HG03097 (cell line): ENCODE measurements at regions not wholly inside any gene's neighbourhood (a gene's known extent, or its start where the extent isn't known, plus 50 kb on each side); places are given as distances from the start of the nearest gene placed in this dataset.
"Not testable (repeated sequence)": the region's sequence is repeated elsewhere in the genome, so short reads cannot be mapped to it uniquely, and the experiment has no call there.

Source experiments
- ATAC-seq: cut with Tn5 transposase; IDR thresholded peaks from one replicate; pipeline ENCODE4 v1.9.1; 2021; ENCODE audit not compliant: unreplicated experiment, low FRiP score

GRCh38 chr10:8638088-8638672, 583.7 kb downstream of the GATA3 start:
- ATAC-seq = no peak

- no peak for ATAC-seq
Observed at GRCh38 chr10:8639486-8640185, 585.1 kb downstream of the GATA3 start.

GRCh38 chr10:8640301-8640700, 585.8 kb downstream of the GATA3 start:
- ATAC-seq = no peak

- ATAC-seq = no peak
Observed at GRCh38 chr10:8640878-8641277, 586.4 kb downstream of the GATA3 start.

- ATAC-seq = no peak
Observed at GRCh38 chr10:8656261-8656660, 601.8 kb downstream of the GATA3 start.

GRCh38 chr10:8659982-8660381, 605.5 kb downstream of the GATA3 start:
- ATAC-seq = no peak

- ATAC-seq = no peak
Observed at GRCh38 chr10:8661886-8662285, 607.4 kb downstream of the GATA3 start.

GRCh38 chr10:8663131-8663530, 608.6 kb downstream of the GATA3 start:
- ATAC-seq = no peak

GRCh38 chr10:8665322-8665721, 610.8 kb downstream of the GATA3 start:
- no peak for ATAC-seq

- no peak for ATAC-seq
Observed at GRCh38 chr10:8670461-8670860, 616.0 kb downstream of the GATA3 start.

- no peak for ATAC-seq
Observed at GRCh38 chr10:8674230-8674629, 619.7 kb downstream of the GATA3 start.

GRCh38 chr10:8677642-8678041, 623.2 kb downstream of the GATA3 start:
- ATAC-seq = no peak

- ATAC-seq = not testable (repeated sequence)
Observed at GRCh38 chr10:8684916-8685315, 630.4 kb downstream of the GATA3 start.

- ATAC-seq = no peak
Observed at GRCh38 chr10:8688881-8689280, 634.4 kb downstream of the GATA3 start.

- ATAC-seq = no peak
Observed at GRCh38 chr10:8691498-8692017, 637.1 kb downstream of the GATA3 start.

- ATAC-seq = not testable (repeated sequence)
Observed at GRCh38 chr10:8693635-8694034, 639.1 kb downstream of the GATA3 start.

GRCh38 chr10:8696746-8697145, 642.3 kb downstream of the GATA3 start:
- no peak for ATAC-seq

- ATAC-seq = no peak
Observed at GRCh38 chr10:8700689-8701088, 646.2 kb downstream of the GATA3 start.

- ATAC-seq = no peak
Observed at GRCh38 chr10:8702181-8702580, 647.7 kb downstream of the GATA3 start.

- no peak for ATAC-seq
Observed at GRCh38 chr10:8705415-8705814, 650.9 kb downstream of the GATA3 start.

GRCh38 chr10:8712656-8713055, 658.2 kb downstream of the GATA3 start:
- ATAC-seq = no peak

- ATAC-seq = no peak
Observed at GRCh38 chr10:8719971-8720370, 665.5 kb downstream of the GATA3 start.
